Peyer's patch (tissue), 4 donors: ENCODE measurements at regions not wholly inside any gene's neighbourhood (a gene's known extent, or its start where the extent isn't known, plus 50 kb on each side); places are given as distances from the start of the nearest gene placed in this dataset.
A peak's percentile ranks its signal among the peaks of the same experiment; 100 is the strongest.

Source experiments
- DNase-seq, 3 donors: peaks; one replicate each; pipeline ENCODE4 v3.0.0-alpha.2; 2017 to 2019
- H3K27ac ChIP-seq, 4 donors: fragments of 200-600 bp; sonication (generic); one replicate each; pipeline ENCODE4 v1.5.1; 2016 to 2019
- H3K27me3 ChIP-seq, 2 donors: fragments of 200-600 bp; sonication (generic); one replicate each; pipeline ENCODE4 v1.5.1; 2019
- H3K36me3 ChIP-seq, 3 donors: fragments of 200-600 bp; sonication (generic); one replicate each; pipeline ENCODE4 v1.5.1; 2016 to 2019
- H3K4me1 ChIP-seq, 4 donors: fragments of 200-600 bp; sonication (generic); one replicate each; pipeline ENCODE4 v1.5.1; 2016 to 2019
- H3K4me3 ChIP-seq, 4 donors: fragments of 200-600 bp; sonication (generic); 1 replicate in 3 of 4; 2 replicates in 1 of 4; pipeline ENCODE4 v1.5.1; 2016 to 2019; ENCODE audit warnings: mild to moderate bottlenecking in 1 of 4
- H3K9me3 ChIP-seq, 4 donors: fragments of 200-600 bp; sonication (generic); one replicate each; pipeline ENCODE4 v1.5.1; 2016 to 2019; ENCODE audit warnings: mild to moderate bottlenecking in 1 of 4
- POLR2A ChIP-seq, 2 donors: fragments of 450-650 bp; IDR thresholded peaks; one replicate each; pipeline ENCODE4 v1.5.1; 2017; ENCODE audit warnings: antibody characterized with exemption in 2 of 2, mild to moderate bottlenecking in 2 of 2, moderate library complexity in 2 of 2
- TF ChIP-seq, protein P1 (sequence below), 6 experiments: fragments of 450-650 bp in 4 of 6; fragments of 200-600 bp in 2 of 6; sonication (generic) in 1 of 6; IDR thresholded peaks; one replicate each; pipeline ENCODE4 v1.5.1; 2017 to 2019; ENCODE audit warnings: antibody characterized with exemption in 6 of 6, mild to moderate bottlenecking in 3 of 6, moderate library complexity in 1 of 6

DNA sequence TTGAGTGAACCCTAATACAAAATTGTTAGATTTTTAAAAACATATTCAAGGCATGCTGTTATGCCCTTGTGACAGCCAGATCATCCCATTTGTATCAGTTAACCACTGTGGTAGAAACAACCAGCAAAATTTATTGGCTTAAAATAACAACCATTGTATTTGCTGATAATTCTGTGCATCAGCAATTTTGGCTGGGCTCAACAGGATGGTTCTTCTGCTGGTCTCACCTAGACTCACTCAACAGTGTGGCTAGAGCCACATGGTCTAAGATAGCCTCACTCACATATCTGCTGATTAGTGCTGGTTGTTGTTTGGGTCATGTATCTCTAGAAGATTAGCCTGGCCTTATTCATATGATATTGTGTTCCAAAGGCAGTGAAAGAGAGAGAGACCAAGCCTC, 160.1 kb upstream of the GATA6 start:
- no peak for TF ChIP-seq POLR2A (IDR thresholded peaks at IDR 0.05)
- TF ChIP-seq, protein P1, sequence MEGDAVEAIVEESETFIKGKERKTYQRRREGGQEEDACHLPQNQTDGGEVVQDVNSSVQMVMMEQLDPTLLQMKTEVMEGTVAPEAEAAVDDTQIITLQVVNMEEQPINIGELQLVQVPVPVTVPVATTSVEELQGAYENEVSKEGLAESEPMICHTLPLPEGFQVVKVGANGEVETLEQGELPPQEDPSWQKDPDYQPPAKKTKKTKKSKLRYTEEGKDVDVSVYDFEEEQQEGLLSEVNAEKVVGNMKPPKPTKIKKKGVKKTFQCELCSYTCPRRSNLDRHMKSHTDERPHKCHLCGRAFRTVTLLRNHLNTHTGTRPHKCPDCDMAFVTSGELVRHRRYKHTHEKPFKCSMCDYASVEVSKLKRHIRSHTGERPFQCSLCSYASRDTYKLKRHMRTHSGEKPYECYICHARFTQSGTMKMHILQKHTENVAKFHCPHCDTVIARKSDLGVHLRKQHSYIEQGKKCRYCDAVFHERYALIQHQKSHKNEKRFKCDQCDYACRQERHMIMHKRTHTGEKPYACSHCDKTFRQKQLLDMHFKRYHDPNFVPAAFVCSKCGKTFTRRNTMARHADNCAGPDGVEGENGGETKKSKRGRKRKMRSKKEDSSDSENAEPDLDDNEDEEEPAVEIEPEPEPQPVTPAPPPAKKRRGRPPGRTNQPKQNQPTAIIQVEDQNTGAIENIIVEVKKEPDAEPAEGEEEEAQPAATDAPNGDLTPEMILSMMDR (IDR thresholded peaks at IDR 0.05), result no peak
- no peak for DNase-seq
- H3K4me1 ChIP-seq, result no peaks in the 10 kb centered on the region
- no peak overlapping the region for H3K27ac ChIP-seq
- H3K27me3 ChIP-seq, result no peaks in the 10 kb centered on the region
- no peaks in the 10 kb centered on the region for H3K36me3 ChIP-seq
- peaks cover 0 to 2% (median 0%) of the 10 kb centered on the region in 4 donors for H3K9me3 ChIP-seq
- no peak overlapping the region for H3K4me3 ChIP-seq

GRCh38 chr18:22013993-22014392, 155.4 kb upstream of the GATA6 start:
- no peak for TF ChIP-seq POLR2A (IDR thresholded peaks at IDR 0.05)
- TF ChIP-seq, protein P1 (IDR thresholded peaks at IDR 0.05), result no peak
- Histone ChIP-seq H3K27me3 (no peaks in the 10 kb centered on the region), H3K9me3 (peaks cover 0 to 2% (median 0%) of the 10 kb centered on the region in 4 donors), H3K36me3 (no peaks in the 10 kb centered on the region), H3K4me3 (no peak overlapping the region), H3K27ac (no peak overlapping the region), H3K4me1 (no peaks in the 10 kb centered on the region)
- no peak for DNase-seq

DNA sequence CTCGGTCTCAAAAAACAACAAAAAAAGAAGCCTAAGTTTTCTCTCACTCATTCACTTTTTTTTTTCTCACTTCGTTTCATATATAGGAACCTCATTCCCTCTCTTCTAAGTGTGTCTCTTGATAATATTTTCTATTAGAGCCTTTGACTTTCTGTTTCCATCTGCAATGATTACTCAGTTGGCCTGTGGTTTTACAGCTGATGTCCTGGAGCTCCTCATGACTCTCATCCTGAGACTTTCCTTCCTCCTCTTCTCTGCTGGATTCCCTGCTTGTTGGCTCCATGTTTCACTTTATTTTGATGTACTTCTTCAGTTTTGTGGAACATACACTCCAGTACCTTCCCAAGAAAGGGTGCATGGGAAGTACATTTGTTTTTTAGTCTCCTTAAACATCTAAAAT, 154.2 kb upstream of the GATA6 start:
- peaks cover 0 to 2% (median 0%) of the 10 kb centered on the region in 4 donors for H3K9me3 ChIP-seq
- no peak for DNase-seq
- H3K27ac ChIP-seq, result no peak overlapping the region
- H3K4me1 ChIP-seq, result no peaks in the 10 kb centered on the region
- H3K27me3 ChIP-seq, result no peaks in the 10 kb centered on the region
- no peak overlapping the region for H3K4me3 ChIP-seq
- TF ChIP-seq POLR2A (IDR thresholded peaks at IDR 0.05), result no peak
- TF ChIP-seq, protein P1 (IDR thresholded peaks at IDR 0.05), result no peak
- no peaks in the 10 kb centered on the region for H3K36me3 ChIP-seq

DNA sequence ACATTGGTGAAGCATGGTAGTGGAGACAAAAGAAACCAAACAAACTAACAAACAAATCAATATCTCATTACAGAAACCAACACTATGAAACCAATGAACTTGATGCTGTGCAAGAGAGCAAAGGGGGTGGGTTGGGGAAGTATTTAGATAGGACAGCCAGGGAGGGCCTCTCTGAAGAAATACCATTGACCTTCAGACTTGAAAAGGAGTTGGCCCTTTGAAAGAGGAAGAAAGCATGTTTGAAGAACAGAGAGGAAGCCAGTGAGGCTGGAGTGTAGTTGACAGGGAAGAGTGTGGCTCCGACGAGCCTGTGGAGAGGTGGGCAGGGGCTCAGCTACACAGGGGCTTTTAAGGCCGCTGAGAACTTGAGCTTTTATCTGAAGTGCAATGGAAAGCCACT, 151.0 kb upstream of the GATA6 start:
- H3K9me3 ChIP-seq, result peaks cover 0 to 2% (median 0%) of the 10 kb centered on the region in 4 donors
- H3K36me3 ChIP-seq, result no peaks in the 10 kb centered on the region
- no peak for DNase-seq
- H3K27ac ChIP-seq, result peak overlapping the region in 1 of 4 donors; percentile 64
- H3K4me1 ChIP-seq, result peaks cover 0 to 14% (median 0%) of the 10 kb centered on the region in 4 donors
- TF ChIP-seq POLR2A (IDR thresholded peaks at IDR 0.05), result no peak
- TF ChIP-seq, protein P1 (IDR thresholded peaks at IDR 0.05), result no peak
- H3K4me3 ChIP-seq, result no peak overlapping the region
- no peaks in the 10 kb centered on the region for H3K27me3 ChIP-seq

DNA sequence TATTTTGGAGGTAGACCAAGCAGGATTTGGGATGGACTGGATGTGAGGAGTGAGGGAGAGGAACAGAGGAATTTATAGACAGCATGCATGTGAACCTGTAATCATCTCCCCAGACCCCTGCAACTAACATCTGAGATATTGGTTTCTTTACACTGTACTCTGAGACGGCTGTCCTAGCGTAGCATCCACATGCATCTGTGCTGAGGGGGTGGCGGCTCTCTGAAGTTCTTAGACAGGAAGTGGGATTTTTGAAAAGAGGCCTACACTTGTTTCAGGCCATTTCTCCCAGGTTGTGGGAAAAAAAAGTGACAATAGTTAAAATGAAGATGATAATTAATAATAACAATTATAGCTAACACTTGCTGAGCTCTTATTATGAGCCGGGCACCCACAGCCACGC, 150.2 kb upstream of the GATA6 start:
- TF ChIP-seq, protein P1 (IDR thresholded peaks at IDR 0.05), result no peak
- TF ChIP-seq POLR2A (IDR thresholded peaks at IDR 0.05), result no peak
- H3K9me3 ChIP-seq, result peaks cover 0 to under 1% (median 0%) of the 10 kb centered on the region in 4 donors
- no peaks in the 10 kb centered on the region for H3K36me3 ChIP-seq
- H3K27me3 ChIP-seq, result no peaks in the 10 kb centered on the region
- no peak overlapping the region for H3K27ac ChIP-seq
- no peak overlapping the region for H3K4me3 ChIP-seq
- no peak for DNase-seq
- peaks cover 0 to 14% (median 0%) of the 10 kb centered on the region in 4 donors for H3K4me1 ChIP-seq
